Peyer's patch (tissue), 4 donors: ENCODE measurements at regions not wholly inside any gene's neighbourhood (a gene's known extent, or its start where the extent isn't known, plus 50 kb on each side); places are given as distances from the start of the nearest gene placed in this dataset.

ENCODE experiments used
- POLR2A ChIP-seq, 2 donors: fragments of 450-650 bp; IDR thresholded peaks; one replicate each; pipeline ENCODE4 v1.5.1; 2017; ENCODE audit warnings: antibody characterized with exemption in 2 of 2, mild to moderate bottlenecking in 2 of 2, moderate library complexity in 2 of 2
- TF ChIP-seq, protein P1 (sequence below), 6 experiments: fragments of 450-650 bp in 4 of 6; fragments of 200-600 bp in 2 of 6; sonication (generic) in 1 of 6; IDR thresholded peaks; one replicate each; pipeline ENCODE4 v1.5.1; 2017 to 2019; ENCODE audit warnings: antibody characterized with exemption in 6 of 6, mild to moderate bottlenecking in 3 of 6, moderate library complexity in 1 of 6

DNA sequence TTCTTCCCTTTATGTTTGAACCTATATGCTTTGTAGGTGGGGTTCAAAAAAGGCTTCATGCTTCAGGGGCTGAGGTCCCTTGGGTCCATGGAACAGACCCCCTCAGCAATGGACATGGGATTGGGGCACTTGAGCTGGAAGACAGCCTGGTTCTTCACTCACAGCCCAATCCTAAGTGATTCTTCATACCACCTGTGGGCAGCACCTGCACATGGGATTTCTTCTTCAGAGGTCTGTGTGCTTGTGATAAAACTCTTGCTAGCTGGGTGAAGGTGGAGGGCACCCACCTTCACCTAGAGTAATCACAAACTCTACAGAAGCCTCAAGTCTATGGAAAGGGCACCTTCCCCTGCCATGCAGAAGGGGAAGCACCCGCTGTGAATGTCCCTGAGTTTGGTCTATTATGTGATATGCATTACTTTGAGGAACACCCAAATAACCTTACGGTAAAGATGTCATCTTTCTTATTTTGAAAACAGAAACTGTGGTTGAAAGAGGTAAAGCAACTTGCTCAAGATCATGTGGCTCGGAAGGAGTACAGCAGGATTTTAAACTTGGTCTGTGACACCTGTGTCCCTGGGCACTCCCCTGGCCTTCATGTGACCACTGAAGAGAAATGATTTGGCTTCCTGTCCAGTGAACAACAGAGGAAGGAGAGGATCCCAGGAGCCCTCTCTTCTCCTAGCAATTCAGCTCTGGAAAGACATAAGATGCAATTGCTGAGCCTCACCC lies 469.5 kb upstream of the ZMIZ1 start:
- TF ChIP-seq, protein P1, sequence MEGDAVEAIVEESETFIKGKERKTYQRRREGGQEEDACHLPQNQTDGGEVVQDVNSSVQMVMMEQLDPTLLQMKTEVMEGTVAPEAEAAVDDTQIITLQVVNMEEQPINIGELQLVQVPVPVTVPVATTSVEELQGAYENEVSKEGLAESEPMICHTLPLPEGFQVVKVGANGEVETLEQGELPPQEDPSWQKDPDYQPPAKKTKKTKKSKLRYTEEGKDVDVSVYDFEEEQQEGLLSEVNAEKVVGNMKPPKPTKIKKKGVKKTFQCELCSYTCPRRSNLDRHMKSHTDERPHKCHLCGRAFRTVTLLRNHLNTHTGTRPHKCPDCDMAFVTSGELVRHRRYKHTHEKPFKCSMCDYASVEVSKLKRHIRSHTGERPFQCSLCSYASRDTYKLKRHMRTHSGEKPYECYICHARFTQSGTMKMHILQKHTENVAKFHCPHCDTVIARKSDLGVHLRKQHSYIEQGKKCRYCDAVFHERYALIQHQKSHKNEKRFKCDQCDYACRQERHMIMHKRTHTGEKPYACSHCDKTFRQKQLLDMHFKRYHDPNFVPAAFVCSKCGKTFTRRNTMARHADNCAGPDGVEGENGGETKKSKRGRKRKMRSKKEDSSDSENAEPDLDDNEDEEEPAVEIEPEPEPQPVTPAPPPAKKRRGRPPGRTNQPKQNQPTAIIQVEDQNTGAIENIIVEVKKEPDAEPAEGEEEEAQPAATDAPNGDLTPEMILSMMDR (IDR thresholded peaks at IDR 0.05) = no peak
- no peak for TF ChIP-seq POLR2A (IDR thresholded peaks at IDR 0.05)
